Ovary (tissue), 7 donors: ENCODE measurements at regions not wholly inside any gene's neighbourhood (a gene's known extent, or its start where the extent isn't known, plus 50 kb on each side); places are given as distances from the start of the nearest gene placed in this dataset.

Source experiments
- DNase-seq, 5 donors: peaks; one replicate each; pipeline ENCODE4 v3.0.0-alpha.2; 2019 to 2020
- H3K27ac ChIP-seq, 2 donors: fragments of 200-600 bp; one replicate each; pipeline versions ENCODE4 v1.5.1 to v1.8.0; 2019 to 2022
- H3K27me3 ChIP-seq: fragments of 200-600 bp; one replicate; pipeline ENCODE4 v1.8.0; 2022
- H3K36me3 ChIP-seq: fragments of 200-600 bp; sonication (generic); one replicate; pipeline ENCODE4 v1.5.1; 2019
- H3K4me1 ChIP-seq: one replicate; pipeline ENCODE4 v1.8.1; 2013; ENCODE audit warnings: mild to moderate bottlenecking, moderate library complexity; ENCODE audit not compliant: insufficient read depth
- H3K4me3 ChIP-seq: fragments of 200-600 bp; sonication (generic); one replicate; pipeline ENCODE4 v1.5.1; 2017
- H3K9me3 ChIP-seq, 2 donors: fragments of 200-600 bp in 1 of 2; sonication (generic) in 1 of 2; one replicate each; pipeline versions ENCODE4 v1.5.1 to v1.8.1; 2013 to 2019; ENCODE audit warnings: mild to moderate bottlenecking in 1 of 2, moderate library complexity in 1 of 2
- CTCF ChIP-seq, 3 donors: fragments of 450-650 bp in 2 of 3; fragments of 200-600 bp in 1 of 3; IDR thresholded peaks; one replicate each; pipeline versions ENCODE4 v1.5.1 to v1.8.0; 2016 to 2022; ENCODE audit warnings: antibody characterized with exemption in 3 of 3, mild to moderate bottlenecking in 1 of 3
- EP300 ChIP-seq: sonication (generic); formaldehyde crosslinking; IDR thresholded peaks from one replicate; pipeline ENCODE4 v1.6.1; 2017; ENCODE audit warnings: antibody characterized with exemption
- POLR2A ChIP-seq: fragments of 450-650 bp; IDR thresholded peaks from one replicate; pipeline ENCODE4 v1.6.1; 2017; ENCODE audit warnings: antibody characterized with exemption, mild to moderate bottlenecking, moderate library complexity
- WGBS, 3 donors: extraction: QIAGEN DNeasy Blood & Tissue Kit in 1 of 3; methylation state at CpG; one replicate each; pipeline versions ENCODE4 v1.1.5 to v1.1.7; 2013 to 2017; 5-methylcytosine and 5-hydroxymethylcytosine counted together
- intact Hi-C, 4 donors: fragments of 100-400 bp; cut with DNase I; formaldehyde crosslinking; loops; one replicate each; pipeline versions ENCODE4 v1.11.0 to v1.15.1; 2022 to 2023
- donor health status: DM: no; HTN: no; CAD: no; lungs with moderate emphysema.
- donor health status: DM: no; HTN: no; CAD: no.
- donor health status: Bipolar disorder and iron deficiency.
- donor health status: DM: no; HTN: no; CAD: no.
- donor health status: DM: yes; HTN: yes; CAD: no.

GRCh38 chr15:60255390-60255789 is 142.4 kb downstream of the ANXA2 start:
- Histone ChIP-seq H3K27ac (no peak overlapping the region), H3K36me3 (no peaks in the 10 kb centered on the region), H3K9me3 (no peaks in the 10 kb centered on the region), H3K4me1 (no peaks in the 10 kb centered on the region), H3K4me3 (no peak overlapping the region), H3K27me3 (no peaks in the 10 kb centered on the region)
- WGBS, 3 donors: 64 to 70% (median 65%) methylated on average over 2 of the region's 2 CpGs
- DNase-seq: no peak
- TF ChIP-seq EP300 (no peak), CTCF (IDR thresholded peaks at IDR 0.05) (no peak), POLR2A (no peak)
- intact Hi-C loops: no loop called here

- Histone ChIP-seq H3K4me3 (no peak overlapping the region), H3K9me3 (no peaks in the 10 kb centered on the region), H3K4me1 (no peaks in the 10 kb centered on the region), H3K36me3 (no peaks in the 10 kb centered on the region), H3K27ac (no peak overlapping the region), H3K27me3 (no peaks in the 10 kb centered on the region)
- TF ChIP-seq EP300: no peak
- no peak for TF ChIP-seq POLR2A
- no peak for TF ChIP-seq CTCF (IDR thresholded peaks at IDR 0.05)
- 74 to 81% (median 74%) methylated on average over 5 of the region's 5 CpGs for WGBS, 3 donors
- intact Hi-C loops: no loop called here
- DNase-seq: no peak
Observed at GRCh38 chr15:60257591-60258159, 140.1 kb downstream of the ANXA2 start.

DNA sequence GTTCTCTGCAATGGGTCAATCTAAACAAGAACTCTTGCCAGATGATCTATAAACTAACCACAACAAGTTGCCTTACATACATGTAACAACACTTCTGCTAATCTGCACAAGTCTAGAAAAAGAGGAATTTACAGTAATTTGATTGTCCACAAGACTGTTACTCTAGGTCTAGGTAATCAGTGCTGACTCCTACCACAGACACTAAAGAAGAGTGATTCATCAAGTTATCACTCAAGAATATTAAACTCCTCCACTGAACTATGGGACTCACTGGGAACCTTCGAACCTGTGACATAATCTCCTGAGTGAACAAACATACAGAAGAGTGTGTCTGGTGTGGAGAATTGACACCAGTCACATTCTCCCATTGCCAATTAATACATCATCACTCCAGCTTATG is 138.3 kb downstream of the ANXA2 start:
- no peak for TF ChIP-seq EP300
- no peak for TF ChIP-seq CTCF (IDR thresholded peaks at IDR 0.05)
- TF ChIP-seq POLR2A: no peak
- Histone ChIP-seq H3K36me3 (no peaks in the 10 kb centered on the region), H3K4me1 (no peaks in the 10 kb centered on the region), H3K27me3 (no peaks in the 10 kb centered on the region), H3K27ac (no peak overlapping the region), H3K9me3 (no peaks in the 10 kb centered on the region), H3K4me3 (no peak overlapping the region)
- DNase-seq: no peak
- intact Hi-C loops: no loop called here
- 90 to 97% (median 94%) methylated on average over 1 of the region's 1 CpG for WGBS, 3 donors

GRCh38 chr15:60264088-60264487 is 133.7 kb downstream of the ANXA2 start:
- intact Hi-C loops: no loop called here
- Histone ChIP-seq H3K4me3 (no peak overlapping the region), H3K27me3 (no peaks in the 10 kb centered on the region), H3K9me3 (no peaks in the 10 kb centered on the region), H3K36me3 (no peaks in the 10 kb centered on the region), H3K27ac (no peak overlapping the region), H3K4me1 (no peaks in the 10 kb centered on the region)
- 9 to 20% (median 18%) methylated on average over 4 of the region's 4 CpGs for WGBS, 3 donors
- DNase-seq: no peak
- TF ChIP-seq POLR2A (no peak), CTCF (IDR thresholded peaks at IDR 0.05) (no peak)
